Smooth muscle cell (in vitro differentiated cells): ENCODE measurements at regions not wholly inside any gene's neighbourhood (a gene's known extent, or its start where the extent isn't known, plus 50 kb on each side); places are given as distances from the start of the nearest gene placed in this dataset.
"Not testable (repeated sequence)": the region's sequence is repeated elsewhere in the genome, so short reads cannot be mapped to it uniquely, and the experiment has no call there.

ENCODE experiments used
- DNase-seq: peaks from one replicate; lab custom pipeline; 2025; ENCODE audit not compliant: unreplicated experiment; lab: John Stamatoyannopoulos, UW
- H2AFZ ChIP-seq: fragments of 200-600 bp; sonication (generic); 2 replicates; pipeline ENCODE4 v1.6.0; 2016; ENCODE audit warnings: antibody characterized with exemption, low read depth, mild to moderate bottlenecking
- H3F3A ChIP-seq: fragments of 200-600 bp; sonication (generic); 2 replicates; pipeline ENCODE4 v1.6.0; 2017; ENCODE audit warnings: antibody characterized with exemption, low read depth
- H3K27ac ChIP-seq: fragments of 200-600 bp; sonication (generic); 2 replicates; pipeline ENCODE4 v1.5.1; 2016; ENCODE audit warnings: low read depth, mild to moderate bottlenecking
- H3K27me3 ChIP-seq: fragments of 200-600 bp; sonication (generic); 2 replicates; pipeline ENCODE4 v1.6.1; 2016; ENCODE audit warnings: low read depth, mild to moderate bottlenecking
- H3K36me3 ChIP-seq: fragments of 200-600 bp; sonication (generic); 2 replicates; pipeline ENCODE4 v1.5.1; 2016; ENCODE audit warnings: low read depth
- H3K4me1 ChIP-seq: fragments of 200-600 bp; sonication (generic); 2 replicates; pipeline ENCODE4 v1.5.1; 2016; ENCODE audit warnings: low read depth
- H3K4me2 ChIP-seq: fragments of 200-600 bp; sonication (generic); 2 replicates; pipeline ENCODE4 v1.6.0; 2016; ENCODE audit warnings: mild to moderate bottlenecking
- H3K4me3 ChIP-seq: fragments of 200-600 bp; sonication (generic); 2 replicates; pipeline ENCODE4 v1.5.1; 2016; ENCODE audit warnings: mild to moderate bottlenecking
- H3K79me2 ChIP-seq: fragments of 200-600 bp; sonication (generic); 2 replicates; pipeline ENCODE4 v1.6.0; 2016; ENCODE audit warnings: low read depth, mild to moderate bottlenecking
- H3K9ac ChIP-seq: fragments of 200-600 bp; sonication (generic); 2 replicates; pipeline ENCODE4 v1.6.0; 2016; ENCODE audit warnings: low read depth
- H3K9me3 ChIP-seq: fragments of 200-600 bp; sonication (generic); replicated peaks from 2 replicates; pipeline ENCODE4 v1.5.1; 2016; ENCODE audit warnings: low read depth
- H4K20me1 ChIP-seq: fragments of 200-600 bp; sonication (generic); 2 replicates; pipeline ENCODE4 v1.6.0; 2016; ENCODE audit warnings: low read depth
- CTCF ChIP-seq: fragments of 200-600 bp; sonication (generic); IDR thresholded peaks from 2 replicates; pipeline ENCODE4 v1.5.1; 2017; ENCODE audit warnings: borderline replicate concordance, mild to moderate bottlenecking, antibody characterized with exemption; ENCODE audit not compliant: insufficient read depth, poor library complexity, severe bottlenecking
- WGBS: methylation state at CpG from one replicate; pipeline ENCODE4 v1.1.7; 2016; ENCODE audit warnings: low lambda C conversion rate; 5-methylcytosine and 5-hydroxymethylcytosine counted together

- no peak for TF ChIP-seq CTCF
- Histone ChIP-seq H3K79me2 (no peaks in the 10 kb centered on the region), H2AFZ (no peak overlapping the region), H3K27ac (no peak overlapping the region), H3K4me3 (no peak overlapping the region), H3K4me1 (no peaks in the 10 kb centered on the region), H3K27me3 (no peaks in the 10 kb centered on the region), H3F3A (no peaks in the 10 kb centered on the region), H3K9ac (no peak overlapping the region), H3K36me3 (no peaks in the 10 kb centered on the region), H3K9me3 (no peaks in the 10 kb centered on the region), H3K4me2 (no peak overlapping the region), H4K20me1 (no peaks in the 10 kb centered on the region)
- no peak for DNase-seq
- WGBS: 54% methylated on average over 11 of the region's 11 CpGs
Measured at GRCh38 chr16:5257462-5257861, 159.9 kb upstream of the EEF2KMT start.

- no peak for DNase-seq
- H3K27me3 ChIP-seq: no peaks in the 10 kb centered on the region
- H3K27ac ChIP-seq: no peak overlapping the region
- H3K9me3 ChIP-seq: no peaks in the 10 kb centered on the region
- no peaks in the 10 kb centered on the region for H4K20me1 ChIP-seq
- TF ChIP-seq CTCF: no peak
- no peaks in the 10 kb centered on the region for H3F3A ChIP-seq
- H3K4me2 ChIP-seq: no peak overlapping the region
- no peaks in the 10 kb centered on the region for H3K36me3 ChIP-seq
- H3K9ac ChIP-seq: no peak overlapping the region
- 37% methylated on average over 7 of the region's 7 CpGs for WGBS
- H3K79me2 ChIP-seq: no peaks in the 10 kb centered on the region
- no peak overlapping the region for H3K4me3 ChIP-seq
- no peaks in the 10 kb centered on the region for H3K4me1 ChIP-seq
- no peak overlapping the region for H2AFZ ChIP-seq
Measured at GRCh38 chr16:5252791-5253190, 155.2 kb upstream of the EEF2KMT start.

- not testable (repeated sequence) for H3K4me3 ChIP-seq, H4K20me1 ChIP-seq, H3K9ac ChIP-seq, H3K4me1 ChIP-seq, H3K27ac ChIP-seq, DNase-seq, H3F3A ChIP-seq, H3K79me2 ChIP-seq, H3K9me3 ChIP-seq, H3K27me3 ChIP-seq, H2AFZ ChIP-seq, H3K4me2 ChIP-seq, H3K36me3 ChIP-seq
- 58% methylated on average over 4 of the region's 4 CpGs for WGBS
Measured at GRCh38 chr16:5247403-5247802, 149.8 kb upstream of the EEF2KMT start.

GRCh38 chr16:5240278-5240626 is 142.7 kb upstream of the EEF2KMT start:
- not testable (repeated sequence) for H3K79me2 ChIP-seq, H3F3A ChIP-seq, H3K9me3 ChIP-seq, H3K4me1 ChIP-seq, H3K36me3 ChIP-seq, H3K27ac ChIP-seq, H2AFZ ChIP-seq, DNase-seq, H3K9ac ChIP-seq, H4K20me1 ChIP-seq
- Histone ChIP-seq H3K4me3 (peak overlapping the region; percentile 30), H3K27me3 (peaks cover 37% of the 10 kb centered on the region), H3K4me2 (peak overlapping the region; percentile 80)
- WGBS: 9% methylated on average over 10 of the region's 18 CpGs
